H1 (cell line): ENCODE measurements at regions not wholly inside any gene's neighbourhood (a gene's known extent, or its start where the extent isn't known, plus 50 kb on each side); places are given as distances from the start of the nearest gene placed in this dataset.
"Not testable (repeated sequence)": the region's sequence is repeated elsewhere in the genome, so short reads cannot be mapped to it uniquely, and the experiment has no call there.

Source experiments
- ASH2L ChIP-seq: fragments of 200-600, 300-600 bp; sonication (generic); IDR thresholded peaks from one replicate; pipeline ENCODE4 v1.7.1; 2017; ENCODE audit warnings: low read length
- EZH2 ChIP-seq: fragments of 200-600 bp; sonication (generic); IDR thresholded peaks from 2 replicates; pipeline ENCODE4 v1.7.1; 2012; ENCODE audit warnings: low read depth, mild to moderate bottlenecking, moderate library complexity, low read length, inconsistent platforms; ENCODE audit not compliant: severe bottlenecking
- SIN3A ChIP-seq, 2 experiments: IDR thresholded peaks in 1 of 2; conservative IDR thresholded peaks in 1 of 2; 2 replicates each; pipeline ENCODE4 v1.6.1; 2011 to 2012; ENCODE audit warnings: low read length in 2 of 2, improper control_type of control experiment in 1 of 2, low read depth in 1 of 2, mild to moderate bottlenecking in 1 of 2

DNA sequence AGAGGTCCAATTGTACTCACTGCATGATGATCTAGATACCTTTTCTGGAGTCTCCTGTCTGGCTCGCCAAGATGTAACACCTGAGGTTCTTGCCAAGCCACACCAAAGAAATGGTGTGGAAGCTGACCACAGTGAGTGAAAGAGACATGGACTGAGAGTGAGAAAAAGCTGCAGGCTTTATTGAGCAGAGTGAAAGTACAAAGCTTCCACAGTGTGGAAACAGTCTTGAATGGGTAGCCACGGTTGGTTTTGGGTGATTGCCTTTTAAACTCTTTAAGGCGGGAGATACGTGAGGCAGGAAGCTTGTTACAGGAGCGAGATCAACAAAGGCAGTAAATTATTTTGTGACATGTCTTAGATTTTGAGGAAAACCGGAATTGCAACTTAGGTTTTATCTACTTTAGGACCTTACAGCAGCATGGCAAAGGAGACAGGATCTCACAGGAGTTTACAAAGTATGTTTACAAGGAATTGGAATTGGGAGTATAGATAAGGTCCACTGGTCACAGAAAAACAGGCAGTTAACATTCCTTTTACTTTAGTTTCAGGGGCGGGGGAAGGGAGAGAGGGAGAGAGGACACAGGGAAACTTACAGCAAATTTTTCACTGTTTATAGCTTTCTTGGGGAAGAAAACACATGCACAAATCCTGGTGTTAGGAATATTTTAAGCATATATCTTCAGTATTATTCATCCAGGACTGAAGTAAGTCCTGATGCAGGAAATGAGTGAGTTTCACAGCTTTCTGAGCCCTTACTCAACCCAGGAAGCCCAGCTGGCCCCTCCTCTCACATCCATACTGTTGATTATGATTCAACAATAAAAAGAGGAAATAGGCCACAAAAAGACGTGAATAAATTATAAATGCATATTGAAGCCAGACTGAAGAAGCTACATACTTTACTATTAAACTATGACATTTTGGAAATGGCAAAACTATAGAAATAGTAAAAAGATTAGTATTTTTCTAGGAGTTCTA is 257.6 kb upstream of the MBL2 start:
- TF ChIP-seq EZH2; SIN3A (conservative IDR thresholded peaks at IDR 0.05 in 1 of 2, IDR thresholded peaks at IDR 0.05 in 1 of 2; ENCODE audit: low read depth in 1 of 2, low read length in 2 of 2); ASH2L: not testable (repeated sequence)
